GM06990 (cell line): ENCODE measurements at regions not wholly inside any gene's neighbourhood (a gene's known extent, or its start where the extent isn't known, plus 50 kb on each side); places are given as distances from the start of the nearest gene placed in this dataset.

Source experiments
- DNase-seq: peaks from one replicate; pipeline ENCODE4 v3.0.0-alpha.2; 2011; ENCODE audit not compliant: insufficient read length; ENCODE audit errors: extremely low read depth
- H3K27me3 ChIP-seq: replicated peaks from 2 replicates; pipeline ENCODE4 v1.6.0; 2011; ENCODE audit warnings: low read length; ENCODE audit not compliant: control insufficient read depth, insufficient read depth
- H3K36me3 ChIP-seq: 2 replicates; pipeline ENCODE4 v1.5.1; 2011; ENCODE audit warnings: low read length; ENCODE audit not compliant: control insufficient read depth, insufficient read depth
- H3K4me3 ChIP-seq: replicated peaks from 2 replicates; pipeline ENCODE4 v1.5.1; 2011; ENCODE audit warnings: low read depth, mild to moderate bottlenecking, control low read depth, low read length
- TF ChIP-seq, protein P1 (sequence below): IDR thresholded peaks from 2 replicates; pipeline ENCODE4 v1.5.1; 2011; ENCODE audit warnings: low read length, control low read depth, mild to moderate bottlenecking, inconsistent platforms; ENCODE audit not compliant: insufficient read depth, poor library complexity, severe bottlenecking

DNA sequence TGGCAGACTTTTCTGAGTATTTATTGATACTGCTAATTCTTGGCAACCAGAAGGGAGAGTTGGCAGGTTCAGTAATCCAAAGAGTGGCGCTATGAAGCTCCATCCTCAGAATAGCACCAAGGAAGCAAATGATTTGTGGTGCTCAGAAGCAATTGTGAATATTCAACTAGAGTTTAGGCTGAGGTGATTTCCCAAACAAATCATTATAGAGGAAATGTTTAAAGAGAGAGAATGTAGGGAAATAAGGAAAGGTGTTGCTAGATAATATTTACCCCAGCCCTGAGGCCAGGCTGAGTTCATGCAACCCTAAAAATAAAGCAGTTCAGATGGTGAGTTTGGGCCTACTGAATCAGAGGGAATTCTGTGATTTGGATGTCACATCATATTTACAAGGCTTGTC lies 363.4 kb upstream of the PLXNA2 start:
- Histone ChIP-seq H3K27me3 (no peaks in the 10 kb centered on the region; the same call in 1 of the 2 replicates), H3K4me3 (no peak overlapping the region), H3K36me3 (no peaks in the 10 kb centered on the region)
- DNase-seq = no peak
- TF ChIP-seq, protein P1, sequence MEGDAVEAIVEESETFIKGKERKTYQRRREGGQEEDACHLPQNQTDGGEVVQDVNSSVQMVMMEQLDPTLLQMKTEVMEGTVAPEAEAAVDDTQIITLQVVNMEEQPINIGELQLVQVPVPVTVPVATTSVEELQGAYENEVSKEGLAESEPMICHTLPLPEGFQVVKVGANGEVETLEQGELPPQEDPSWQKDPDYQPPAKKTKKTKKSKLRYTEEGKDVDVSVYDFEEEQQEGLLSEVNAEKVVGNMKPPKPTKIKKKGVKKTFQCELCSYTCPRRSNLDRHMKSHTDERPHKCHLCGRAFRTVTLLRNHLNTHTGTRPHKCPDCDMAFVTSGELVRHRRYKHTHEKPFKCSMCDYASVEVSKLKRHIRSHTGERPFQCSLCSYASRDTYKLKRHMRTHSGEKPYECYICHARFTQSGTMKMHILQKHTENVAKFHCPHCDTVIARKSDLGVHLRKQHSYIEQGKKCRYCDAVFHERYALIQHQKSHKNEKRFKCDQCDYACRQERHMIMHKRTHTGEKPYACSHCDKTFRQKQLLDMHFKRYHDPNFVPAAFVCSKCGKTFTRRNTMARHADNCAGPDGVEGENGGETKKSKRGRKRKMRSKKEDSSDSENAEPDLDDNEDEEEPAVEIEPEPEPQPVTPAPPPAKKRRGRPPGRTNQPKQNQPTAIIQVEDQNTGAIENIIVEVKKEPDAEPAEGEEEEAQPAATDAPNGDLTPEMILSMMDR = no peak

DNA sequence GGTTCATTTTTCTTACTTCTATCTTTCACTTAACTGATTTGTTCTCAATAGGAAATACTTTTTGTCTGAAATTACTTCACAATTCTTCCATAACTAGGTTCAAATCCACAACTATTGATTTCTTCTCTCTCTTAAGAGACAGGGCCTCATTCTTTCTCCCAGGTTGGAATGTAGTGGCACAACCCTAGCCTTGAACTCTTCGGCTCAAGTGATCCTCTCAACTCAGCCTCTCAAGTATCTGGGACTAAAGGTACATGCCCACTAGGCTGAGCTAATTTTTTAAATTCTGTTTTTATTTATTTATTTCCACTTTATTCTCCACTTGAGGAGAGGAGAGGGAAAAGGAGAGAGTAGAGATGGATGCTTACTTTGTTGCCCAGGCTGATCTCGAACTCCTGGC lies 370.4 kb upstream of the PLXNA2 start:
- H3K36me3 ChIP-seq = no peaks in the 10 kb centered on the region
- no peak overlapping the region for H3K4me3 ChIP-seq
- DNase-seq = no peak
- TF ChIP-seq, protein P1 = no peak
- H3K27me3 ChIP-seq = no peaks in the 10 kb centered on the region; the same call in 1 of the 2 replicates

DNA sequence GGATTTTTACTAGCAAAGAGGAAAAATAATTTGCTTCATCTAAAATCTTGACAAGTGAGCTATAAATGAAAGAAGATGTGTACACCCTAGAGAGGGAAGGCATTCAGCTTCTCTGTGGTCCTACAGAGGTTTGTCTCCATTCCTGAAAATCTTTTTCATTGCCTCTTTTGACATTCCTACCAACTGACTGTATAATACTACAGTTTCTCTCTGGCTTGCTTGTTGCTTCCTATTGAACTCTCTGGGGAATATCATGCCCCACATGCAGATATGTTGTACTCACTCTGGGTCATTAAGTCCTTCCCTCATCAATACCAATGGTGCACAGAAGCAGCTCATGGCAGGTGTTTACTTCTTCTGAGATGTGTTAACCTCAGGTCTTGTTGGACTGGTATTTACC lies 371.2 kb upstream of the PLXNA2 start:
- H3K36me3 ChIP-seq = no peaks in the 10 kb centered on the region
- no peaks in the 10 kb centered on the region; the same call in 1 of the 2 replicates for H3K27me3 ChIP-seq
- TF ChIP-seq, protein P1 = no peak
- no peak for DNase-seq
- H3K4me3 ChIP-seq = no peak overlapping the region

DNA sequence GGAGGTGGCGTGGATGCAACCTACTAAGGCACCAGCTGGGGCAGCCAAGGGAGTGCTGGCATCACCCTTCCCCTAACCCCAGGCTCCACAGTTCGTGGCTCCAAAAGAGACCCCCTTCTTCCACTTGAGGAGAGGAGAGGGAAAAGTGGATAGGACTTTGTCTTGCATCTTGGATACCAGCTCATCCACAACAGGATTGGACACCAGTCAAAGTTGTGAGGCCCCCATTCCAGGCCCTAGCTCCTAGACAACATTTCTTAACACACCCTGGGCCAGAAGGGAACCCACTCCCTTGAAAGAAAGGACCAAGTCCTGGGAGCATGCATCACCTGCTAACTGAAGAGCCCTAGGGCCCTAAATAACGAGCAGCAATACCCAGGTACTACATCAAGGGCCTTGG lies 372.6 kb upstream of the PLXNA2 start:
- no peak for DNase-seq
- no peaks in the 10 kb centered on the region; the same call in 1 of the 2 replicates for H3K27me3 ChIP-seq
- TF ChIP-seq, protein P1 = no peak
- H3K4me3 ChIP-seq = no peak overlapping the region
- no peaks in the 10 kb centered on the region for H3K36me3 ChIP-seq

DNA sequence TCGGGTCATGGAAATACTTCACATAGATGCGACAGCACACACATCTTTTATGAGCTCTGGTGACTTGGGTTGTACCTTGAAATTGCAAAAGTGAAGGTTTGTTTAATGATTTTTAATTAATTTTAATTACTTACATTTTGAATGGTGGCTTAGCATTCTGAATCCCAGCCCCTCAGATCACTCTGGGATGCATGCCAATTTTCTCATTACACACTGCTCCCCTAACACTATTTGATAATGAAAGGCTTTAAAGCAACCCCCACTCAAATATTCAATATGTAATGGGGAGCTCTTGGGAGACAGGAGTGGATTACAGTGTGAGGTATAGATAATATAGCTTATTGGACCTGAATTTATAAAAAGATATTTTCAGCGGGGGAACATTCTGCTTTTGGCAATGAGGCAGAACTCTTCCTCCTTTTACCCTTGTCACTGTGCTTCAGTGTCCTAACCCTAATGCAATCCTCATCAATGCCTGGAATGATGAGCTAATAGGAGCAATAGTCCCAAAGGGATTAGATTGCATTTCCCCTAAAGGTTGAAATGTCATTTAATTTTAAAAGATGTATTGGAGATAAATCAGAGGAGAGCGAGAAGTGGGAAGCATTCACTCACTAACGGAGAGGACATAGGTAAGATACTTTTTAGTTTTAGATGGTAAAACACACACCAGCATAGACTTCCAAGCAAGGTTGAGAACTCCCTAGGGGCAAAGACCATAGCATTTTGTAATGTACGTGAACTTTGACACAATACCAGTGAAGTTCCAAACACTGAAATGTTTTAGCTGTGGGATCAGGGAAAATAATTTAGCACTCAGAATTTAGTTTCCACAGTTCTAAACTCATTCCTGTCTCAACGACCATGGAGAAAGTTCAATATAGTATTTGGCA lies 384.1 kb upstream of the PLXNA2 start:
- DNase-seq = no peak
- no peaks in the 10 kb centered on the region for H3K36me3 ChIP-seq
- TF ChIP-seq, protein P1 = no peak
- H3K4me3 ChIP-seq = no peak overlapping the region
- H3K27me3 ChIP-seq = no peaks in the 10 kb centered on the region
